ENCODE measurements at regions not wholly inside any gene's neighbourhood (a gene's known extent, or its start where the extent isn't known, plus 50 kb on each side); places are given as distances from the start of the nearest gene placed in this dataset.
"Not testable (repeated sequence)": the region's sequence is repeated elsewhere in the genome, so short reads cannot be mapped to it uniquely, and the experiment has no call there.

DNA sequence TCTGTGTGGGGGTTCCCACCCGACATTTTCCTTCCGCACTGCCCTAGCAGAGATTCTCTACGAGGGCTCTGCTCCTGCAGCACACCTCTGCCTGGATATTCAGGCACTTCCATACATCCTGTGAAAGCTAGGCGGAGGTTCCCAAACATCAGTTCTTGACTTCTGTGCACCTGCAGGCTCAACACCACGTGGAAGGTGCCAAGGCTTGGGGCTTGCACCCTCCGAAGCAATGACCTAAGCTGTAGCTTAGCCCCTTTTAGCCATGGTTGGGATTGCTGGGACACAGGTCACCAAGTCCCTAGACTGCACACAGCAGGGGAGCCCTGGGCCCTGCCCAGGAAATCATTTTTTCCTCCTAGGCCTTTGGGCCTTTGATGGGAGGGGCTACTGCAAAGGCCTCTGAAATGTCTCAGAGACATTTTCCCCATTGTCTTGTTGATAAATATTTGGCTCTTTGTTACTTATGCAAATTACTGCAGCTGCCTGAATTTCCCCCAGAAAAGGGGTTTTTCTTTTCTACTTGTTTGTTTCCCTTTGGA, 1004.8 kb downstream of the OLFM4 start:
- ChIA-PET POLR2A (no interaction called here), CTCF (no interaction called here)
- intact Hi-C loops (cut with micrococcal nuclease) = no loop called here
- no peaks in the 10 kb centered on the region for H3K4me1 Mint-ChIP-seq (ENCODE audit: low read depth)
- no peak overlapping the region for H3K4me3 Mint-ChIP-seq
- no peaks in the 10 kb centered on the region for H3K36me3 Mint-ChIP-seq (ENCODE audit: low read depth)
- ATAC-seq (no peak), DNase-seq (no peak)
- no peak overlapping the region for H3K27ac Mint-ChIP-seq
- H3K27me3 Mint-ChIP-seq = no peaks in the 10 kb centered on the region
- TF ChIP-seq, protein P1, sequence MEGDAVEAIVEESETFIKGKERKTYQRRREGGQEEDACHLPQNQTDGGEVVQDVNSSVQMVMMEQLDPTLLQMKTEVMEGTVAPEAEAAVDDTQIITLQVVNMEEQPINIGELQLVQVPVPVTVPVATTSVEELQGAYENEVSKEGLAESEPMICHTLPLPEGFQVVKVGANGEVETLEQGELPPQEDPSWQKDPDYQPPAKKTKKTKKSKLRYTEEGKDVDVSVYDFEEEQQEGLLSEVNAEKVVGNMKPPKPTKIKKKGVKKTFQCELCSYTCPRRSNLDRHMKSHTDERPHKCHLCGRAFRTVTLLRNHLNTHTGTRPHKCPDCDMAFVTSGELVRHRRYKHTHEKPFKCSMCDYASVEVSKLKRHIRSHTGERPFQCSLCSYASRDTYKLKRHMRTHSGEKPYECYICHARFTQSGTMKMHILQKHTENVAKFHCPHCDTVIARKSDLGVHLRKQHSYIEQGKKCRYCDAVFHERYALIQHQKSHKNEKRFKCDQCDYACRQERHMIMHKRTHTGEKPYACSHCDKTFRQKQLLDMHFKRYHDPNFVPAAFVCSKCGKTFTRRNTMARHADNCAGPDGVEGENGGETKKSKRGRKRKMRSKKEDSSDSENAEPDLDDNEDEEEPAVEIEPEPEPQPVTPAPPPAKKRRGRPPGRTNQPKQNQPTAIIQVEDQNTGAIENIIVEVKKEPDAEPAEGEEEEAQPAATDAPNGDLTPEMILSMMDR (IDR thresholded peaks at IDR 0.05) = no peak
- H3K9me3 Mint-ChIP-seq = peaks cover 21% of the 10 kb centered on the region

DNA sequence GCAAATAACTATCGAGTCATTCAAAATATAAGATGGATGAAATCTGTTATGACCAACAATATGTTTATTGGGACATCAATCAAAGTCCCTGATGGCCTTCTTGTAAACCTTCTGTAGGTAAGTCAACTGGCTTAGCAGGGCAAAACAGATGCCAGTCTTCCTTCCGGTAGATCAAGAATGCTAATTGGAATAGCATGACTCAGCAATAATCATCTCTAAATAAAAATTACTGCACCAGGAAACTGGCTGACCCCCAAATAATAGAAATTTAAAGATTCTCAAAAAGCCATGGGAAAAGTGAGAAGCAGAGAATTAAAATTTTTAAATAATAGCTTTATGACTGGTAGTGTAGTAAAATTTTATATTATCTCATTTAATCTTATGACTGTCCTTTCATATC, 1005.4 kb downstream of the OLFM4 start:
- Mint-ChIP-seq H3K36me3 (ENCODE audit: low read depth) (no peaks in the 10 kb centered on the region), H3K27me3 (no peaks in the 10 kb centered on the region), H3K9me3 (peaks cover 18% of the 10 kb centered on the region), H3K27ac (no peak overlapping the region), H3K4me3 (no peak overlapping the region), H3K4me1 (ENCODE audit: low read depth) (no peaks in the 10 kb centered on the region)
- CTCF ChIA-PET = no interaction called here
- DNase-seq (no peak), ATAC-seq (no peak)
- intact Hi-C loops (cut with micrococcal nuclease) = no loop called here
- POLR2A ChIA-PET = no interaction called here
- TF ChIP-seq, protein P1 (IDR thresholded peaks at IDR 0.05) = no peak

DNA sequence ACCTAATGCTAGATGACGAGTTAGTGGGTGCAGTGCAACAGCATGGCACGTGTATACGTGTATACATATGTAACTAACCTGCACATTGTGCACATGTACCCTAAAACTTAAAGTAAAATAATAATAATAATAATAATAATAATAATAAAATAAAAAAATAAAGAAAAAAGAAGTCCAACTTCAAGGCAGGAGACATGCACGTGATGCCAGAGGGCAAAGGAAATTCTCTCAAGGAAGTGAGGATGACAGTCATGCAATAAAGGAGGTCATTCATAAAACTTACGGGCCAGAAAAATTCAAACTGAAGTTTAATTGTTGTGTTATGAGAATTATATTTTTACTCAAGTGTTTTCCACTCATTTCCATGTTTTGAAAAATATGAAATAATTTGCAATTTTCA, 1028.8 kb downstream of the OLFM4 start:
- peaks cover 19% of the 10 kb centered on the region for H3K9me3 Mint-ChIP-seq
- intact Hi-C loops (cut with micrococcal nuclease); ATAC-seq: not testable (repeated sequence)

DNA sequence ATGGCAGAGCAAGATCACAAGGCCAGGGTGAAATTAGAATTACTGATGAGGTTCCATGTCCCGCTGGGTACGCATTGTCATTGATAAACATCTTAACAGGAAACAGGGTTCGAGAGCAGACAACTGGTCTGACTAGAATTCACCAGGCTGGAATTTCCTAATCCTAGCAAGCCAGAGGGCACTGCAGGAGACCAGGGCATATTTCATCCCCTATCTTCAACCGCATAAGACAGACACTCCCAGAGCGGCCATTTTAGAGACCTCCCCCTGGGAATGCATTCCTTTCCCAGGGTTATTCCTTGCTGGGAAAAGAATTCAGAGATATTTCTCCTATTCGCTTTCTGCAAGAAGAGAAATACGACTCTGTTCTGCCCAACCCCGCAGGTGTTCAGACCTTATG, 1041.3 kb downstream of the OLFM4 start:
- H3K27me3 Mint-ChIP-seq; H3K27ac Mint-ChIP-seq; H3K4me1 Mint-ChIP-seq (ENCODE audit: low read depth); intact Hi-C loops (cut with micrococcal nuclease); CTCF ChIA-PET; DNase-seq; ATAC-seq; H3K4me3 Mint-ChIP-seq; POLR2A ChIA-PET; H3K36me3 Mint-ChIP-seq (ENCODE audit: low read depth): not testable (repeated sequence)
- peaks cover 25% of the 10 kb centered on the region for H3K9me3 Mint-ChIP-seq

More for the DNA sequence above, 1028.8 kb downstream of the OLFM4 start:
- H3K4me3 Mint-ChIP-seq; H3K27me3 Mint-ChIP-seq; CTCF ChIA-PET; POLR2A ChIA-PET; H3K4me1 Mint-ChIP-seq (ENCODE audit: low read depth); H3K27ac Mint-ChIP-seq; DNase-seq; H3K36me3 Mint-ChIP-seq (ENCODE audit: low read depth): not testable (repeated sequence)

DNA sequence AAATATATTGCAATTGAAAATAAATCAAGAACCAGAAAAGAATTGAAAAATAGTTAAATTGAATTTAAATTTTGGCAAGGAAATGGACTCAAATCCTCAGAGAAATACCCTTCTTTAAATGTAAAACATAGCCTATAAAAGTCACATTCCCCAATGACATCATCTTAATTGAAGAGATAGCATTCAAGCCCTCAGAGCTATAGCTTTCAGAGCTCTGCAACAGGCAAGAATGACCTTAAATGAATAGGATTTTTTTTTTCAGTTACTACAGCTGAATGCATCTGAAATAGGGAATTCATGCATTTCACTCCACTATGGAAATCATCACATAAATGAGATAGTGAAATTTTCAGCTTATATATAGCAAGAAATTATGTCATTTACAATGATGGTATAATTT, 1049.0 kb downstream of the OLFM4 start:
- CTCF ChIA-PET = no interaction called here
- no peak for DNase-seq
- H3K4me3 Mint-ChIP-seq = no peak overlapping the region

DNA sequence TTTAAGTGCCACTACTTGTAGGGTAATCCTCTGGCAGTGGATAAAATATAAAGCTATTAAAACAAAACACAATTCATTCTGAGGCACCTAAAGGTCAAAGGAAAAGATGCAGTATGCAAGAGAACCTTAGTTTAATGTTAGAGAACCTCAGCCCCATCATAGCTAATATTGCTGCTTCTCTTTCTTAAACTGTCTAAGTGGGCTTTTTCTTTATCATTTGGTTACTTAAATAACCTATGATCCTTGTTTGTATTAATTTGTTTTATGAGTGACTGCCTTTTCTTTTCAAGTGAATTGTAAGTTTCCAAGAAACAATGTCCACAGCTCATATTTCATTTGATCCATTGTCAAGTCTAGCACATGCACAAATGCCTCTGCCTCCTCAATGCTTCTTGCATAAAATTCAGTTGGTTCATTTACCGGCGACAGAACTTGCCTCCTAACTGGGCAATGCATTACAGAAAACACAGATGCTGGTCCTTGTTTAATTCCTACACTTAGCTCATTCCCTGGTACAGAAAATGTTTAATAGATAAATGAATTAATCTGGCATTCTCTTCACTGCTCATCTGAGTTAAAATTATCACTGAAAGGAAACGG, 1049.8 kb downstream of the OLFM4 start:
- Mint-ChIP-seq H3K27me3 (no peaks in the 10 kb centered on the region), H3K4me3 (no peak overlapping the region), H3K36me3 (ENCODE audit: low read depth) (no peaks in the 10 kb centered on the region), H3K9me3 (peaks cover 11% of the 10 kb centered on the region), H3K4me1 (ENCODE audit: low read depth) (no peaks in the 10 kb centered on the region), H3K27ac (no peak overlapping the region)
- POLR2A ChIA-PET = interaction anchor here (0.7 kb wide), 1 partner anchor 195 kb away, joined by 5 read pairs; no protein-coding TSS in a partner anchor
- DNase-seq = no peak
- intact Hi-C loops (cut with micrococcal nuclease) = no loop called here
- CTCF ChIA-PET = no interaction called here
- no peak for ATAC-seq
- TF ChIP-seq, protein P1 (IDR thresholded peaks at IDR 0.05) = no peak

More for the DNA sequence above, 1049.0 kb downstream of the OLFM4 start:
- Mint-ChIP-seq H3K9me3 (peaks cover 10% of the 10 kb centered on the region), H3K27me3 (no peaks in the 10 kb centered on the region), H3K27ac (no peak overlapping the region), H3K4me1 (ENCODE audit: low read depth) (no peaks in the 10 kb centered on the region), H3K36me3 (ENCODE audit: low read depth) (no peaks in the 10 kb centered on the region)
- TF ChIP-seq, protein P1 (IDR thresholded peaks at IDR 0.05) = no peak
- intact Hi-C loops (cut with micrococcal nuclease) = no loop called here
- ATAC-seq = no peak
- POLR2A ChIA-PET = no interaction called here

DNA sequence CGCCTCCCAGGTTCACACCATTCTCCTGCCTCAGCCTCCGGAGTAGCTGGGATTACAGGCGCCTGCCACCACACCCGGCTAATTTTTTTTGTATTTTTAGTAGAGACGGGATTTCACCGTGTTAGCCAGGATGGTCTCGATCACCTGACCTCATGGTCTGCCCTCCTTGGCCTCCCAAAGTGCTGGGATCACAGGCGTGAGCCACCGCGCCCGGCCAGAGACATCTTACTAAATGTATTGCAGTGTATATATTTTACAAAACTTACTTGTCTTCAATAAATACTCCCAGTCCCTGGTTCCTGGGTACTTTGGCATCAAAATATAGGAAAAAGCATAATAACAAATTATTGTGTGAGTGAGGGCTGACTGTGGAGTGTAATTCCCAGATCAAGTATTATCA, 1053.7 kb downstream of the OLFM4 start:
- H3K27me3 Mint-ChIP-seq; H3K9me3 Mint-ChIP-seq; H3K4me1 Mint-ChIP-seq (ENCODE audit: low read depth); DNase-seq; POLR2A ChIA-PET; intact Hi-C loops (cut with micrococcal nuclease); H3K36me3 Mint-ChIP-seq (ENCODE audit: low read depth); CTCF ChIA-PET; H3K27ac Mint-ChIP-seq; H3K4me3 Mint-ChIP-seq; ATAC-seq: not testable (repeated sequence)
